Renal cortex interstitium (tissue), 11 donors: ENCODE measurements at regions not wholly inside any gene's neighbourhood (a gene's known extent, or its start where the extent isn't known, plus 50 kb on each side); places are given as distances from the start of the nearest gene placed in this dataset.
"Not testable (repeated sequence)": the region's sequence is repeated elsewhere in the genome, so short reads cannot be mapped to it uniquely, and the experiment has no call there.

ENCODE experiments used
- DNase-seq, 11 donors: peaks; one replicate each; pipeline ENCODE4 v3.0.0-alpha.2; 2013; ENCODE audit warnings: low read depth in 9 of 11, low spot score in 4 of 11; ENCODE audit errors: extremely low read depth in 1 of 11

GRCh38 chr7:9029681-9030530 lies 596.5 kb downstream of the NXPH1 start:
- DNase-seq, result no peak

GRCh38 chr7:9030976-9031375 lies 597.6 kb downstream of the NXPH1 start:
- no peak for DNase-seq

GRCh38 chr7:9031386-9031785 lies 598.0 kb downstream of the NXPH1 start:
- no peak for DNase-seq

GRCh38 chr7:9036080-9036479 lies 602.7 kb downstream of the NXPH1 start:
- DNase-seq, result no peak

GRCh38 chr7:9071160-9071762 lies 637.9 kb downstream of the NXPH1 start:
- no peak for DNase-seq

- not testable (repeated sequence) for DNase-seq
These were observed 642.4 kb downstream of the NXPH1 start for GRCh38 chr7:9075774-9076173.

- no peak for DNase-seq
These were observed 648.8 kb downstream of the NXPH1 start for GRCh38 chr7:9082203-9082602.

- DNase-seq, result no peak
These were observed 650.4 kb downstream of the NXPH1 start for GRCh38 chr7:9083837-9084236.

- no peak for DNase-seq
These were observed 657.9 kb downstream of the NXPH1 start for GRCh38 chr7:9091282-9091681.

GRCh38 chr7:9097565-9098060 lies 664.2 kb downstream of the NXPH1 start:
- DNase-seq, result no peak

- no peak for DNase-seq
These were observed 666.9 kb downstream of the NXPH1 start for GRCh38 chr7:9100289-9100688.

- no peak for DNase-seq
These were observed 669.4 kb downstream of the NXPH1 start for GRCh38 chr7:9102846-9103245.

- no peak for DNase-seq
These were observed 673.3 kb downstream of the NXPH1 start for GRCh38 chr7:9106747-9107146.

GRCh38 chr7:9120331-9120730 lies 686.9 kb downstream of the NXPH1 start:
- DNase-seq, result no peak

- no peak for DNase-seq
These were observed 690.9 kb downstream of the NXPH1 start for GRCh38 chr7:9124320-9124719.

GRCh38 chr7:9125246-9125645 lies 691.8 kb downstream of the NXPH1 start:
- no peak for DNase-seq

GRCh38 chr7:9127901-9128300 lies 694.5 kb downstream of the NXPH1 start:
- DNase-seq, result no peak

- no peak for DNase-seq
These were observed 715.3 kb downstream of the NXPH1 start for GRCh38 chr7:9148687-9149086.

- DNase-seq, result no peak
These were observed 716.2 kb downstream of the NXPH1 start for GRCh38 chr7:9149499-9150082.

GRCh38 chr7:9163691-9164090 lies 730.3 kb downstream of the NXPH1 start:
- not testable (repeated sequence) for DNase-seq
